Glutamatergic neuron (in vitro differentiated cells): ENCODE measurements at regions not wholly inside any gene's neighbourhood (a gene's known extent, or its start where the extent isn't known, plus 50 kb on each side); places are given as distances from the start of the nearest gene placed in this dataset.

Experiments used
- DNase-seq: peaks from one replicate; pipeline ENCODE4 v3.0.0; 2022
- H3K27ac Mint-ChIP-seq: one replicate; pipeline ENCODE4 v1.8.0; 2020; ENCODE audit warnings: mild to moderate bottlenecking, mixed read lengths, inconsistent platforms; ENCODE audit not compliant: unreplicated experiment
- H3K27me3 Mint-ChIP-seq: one replicate; pipeline ENCODE4 v1.8.0; 2020; ENCODE audit warnings: mild to moderate bottlenecking, moderate library complexity, mixed read lengths, inconsistent platforms; ENCODE audit not compliant: unreplicated experiment
- H3K36me3 Mint-ChIP-seq: one replicate; pipeline ENCODE4 v1.8.0; 2020; ENCODE audit warnings: mild to moderate bottlenecking, mixed read lengths, inconsistent platforms; ENCODE audit not compliant: unreplicated experiment
- H3K4me1 Mint-ChIP-seq: one replicate; pipeline ENCODE4 v1.8.0; 2020; ENCODE audit warnings: mild to moderate bottlenecking, low read depth, mixed read lengths, inconsistent platforms; ENCODE audit not compliant: unreplicated experiment
- H3K4me3 Mint-ChIP-seq: one replicate; pipeline ENCODE4 v1.8.0; 2020; ENCODE audit warnings: mild to moderate bottlenecking, mixed read lengths, inconsistent platforms; ENCODE audit not compliant: unreplicated experiment
- H3K9me3 Mint-ChIP-seq: one replicate; pipeline ENCODE4 v1.8.0; 2020; ENCODE audit warnings: mild to moderate bottlenecking, moderate library complexity, mixed read lengths, inconsistent platforms; ENCODE audit not compliant: unreplicated experiment
- CTCF ChIP-seq: fragments of 200-600 bp; sonication (generic); IDR thresholded peaks from one replicate; pipeline ENCODE4 v1.5.0; 2021; ENCODE audit not compliant: partially characterized antibody, unreplicated experiment

GRCh38 chr5:135245521-135246499 lies 153.2 kb downstream of the MACROH2A1 start:
- Mint-ChIP-seq H3K27ac (no peak overlapping the region), H3K4me3 (no peak overlapping the region), H3K36me3 (no peaks in the 10 kb centered on the region), H3K4me1 (peaks cover 4% of the 10 kb centered on the region), H3K9me3 (no peaks in the 10 kb centered on the region), H3K27me3 (peaks cover 1% of the 10 kb centered on the region)
- no peak for DNase-seq
- TF ChIP-seq CTCF: no peak

- peaks cover 7% of the 10 kb centered on the region for H3K4me1 Mint-ChIP-seq
Measured at GRCh38 chr5:135244620-135245021, 154.4 kb downstream of the MACROH2A1 start.

GRCh38 chr5:135243556-135244285 lies 155.3 kb downstream of the MACROH2A1 start:
- Mint-ChIP-seq H3K27me3 (peaks cover 6% of the 10 kb centered on the region), H3K36me3 (no peaks in the 10 kb centered on the region), H3K4me1 (peaks cover 10% of the 10 kb centered on the region), H3K27ac (no peak overlapping the region), H3K4me3 (no peak overlapping the region), H3K9me3 (no peaks in the 10 kb centered on the region)
- peak; percentile 41 for DNase-seq
- TF ChIP-seq CTCF: no peak

More at GRCh38 chr5:135244620-135245021, 154.4 kb downstream of the MACROH2A1 start:
- no peak overlapping the region for H3K4me3 Mint-ChIP-seq
- no peak for TF ChIP-seq CTCF
- no peaks in the 10 kb centered on the region for H3K9me3 Mint-ChIP-seq
- DNase-seq: no peak
- no peaks in the 10 kb centered on the region for H3K36me3 Mint-ChIP-seq
- H3K27me3 Mint-ChIP-seq: peaks cover 6% of the 10 kb centered on the region
- no peak overlapping the region for H3K27ac Mint-ChIP-seq

GRCh38 chr5:135242866-135243555 lies 156.0 kb downstream of the MACROH2A1 start:
- no peak for TF ChIP-seq CTCF
- DNase-seq: no peak
- H3K36me3 Mint-ChIP-seq: no peaks in the 10 kb centered on the region
- H3K4me1 Mint-ChIP-seq: peaks cover 10% of the 10 kb centered on the region
- no peak overlapping the region for H3K4me3 Mint-ChIP-seq
- H3K27ac Mint-ChIP-seq: no peak overlapping the region
- peaks cover 6% of the 10 kb centered on the region for H3K27me3 Mint-ChIP-seq
- H3K9me3 Mint-ChIP-seq: no peaks in the 10 kb centered on the region
